ENCODE measurements at regions not wholly inside any gene's neighbourhood (a gene's known extent, or its start where the extent isn't known, plus 50 kb on each side); places are given as distances from the start of the nearest gene placed in this dataset.

DNA sequence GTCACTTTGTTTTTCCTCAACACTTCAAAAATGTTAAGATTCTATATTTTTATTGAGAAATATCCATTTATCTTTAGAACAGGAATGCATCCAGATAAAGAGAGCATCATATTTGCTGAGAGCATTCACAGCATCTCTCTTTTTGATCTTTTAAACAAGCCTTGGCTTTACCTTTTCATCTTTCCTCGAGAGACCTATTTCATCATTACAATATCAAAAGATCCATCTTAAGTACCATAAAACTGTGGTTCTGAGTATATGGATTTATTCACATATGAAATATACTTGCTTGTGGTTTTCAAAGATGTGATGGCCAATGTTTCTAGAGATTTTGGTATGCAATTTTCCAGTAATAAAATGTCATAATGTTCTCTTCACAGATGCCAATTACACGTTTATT, 1140.9 kb downstream of the GATA3 start:
- 63% methylated on average over 2 of the region's 2 CpGs for WGBS (ENCODE audit: low lambda C conversion rate, missing lambda C conversion rate)
- no peaks in the 10 kb centered on the region for H3K27me3 ChIP-seq
- no peak overlapping the region for H2AFZ ChIP-seq
- H3K4me1 ChIP-seq (ENCODE audit: insufficient read depth), result no peaks in the 10 kb centered on the region
- H3K36me3 ChIP-seq (replicated peaks; ENCODE audit: insufficient read depth, low read depth), result no peaks in the 10 kb centered on the region
- TF ChIP-seq EZH2 (IDR thresholded peaks at IDR 0.05; ENCODE audit: borderline replicate concordance) (no peak), EZH2phosphoT487 (IDR thresholded peaks at IDR 0.05; ENCODE audit: low read depth, severe bottlenecking, unreplicated experiment) (no peak)
- TF ChIP-seq, protein P1, sequence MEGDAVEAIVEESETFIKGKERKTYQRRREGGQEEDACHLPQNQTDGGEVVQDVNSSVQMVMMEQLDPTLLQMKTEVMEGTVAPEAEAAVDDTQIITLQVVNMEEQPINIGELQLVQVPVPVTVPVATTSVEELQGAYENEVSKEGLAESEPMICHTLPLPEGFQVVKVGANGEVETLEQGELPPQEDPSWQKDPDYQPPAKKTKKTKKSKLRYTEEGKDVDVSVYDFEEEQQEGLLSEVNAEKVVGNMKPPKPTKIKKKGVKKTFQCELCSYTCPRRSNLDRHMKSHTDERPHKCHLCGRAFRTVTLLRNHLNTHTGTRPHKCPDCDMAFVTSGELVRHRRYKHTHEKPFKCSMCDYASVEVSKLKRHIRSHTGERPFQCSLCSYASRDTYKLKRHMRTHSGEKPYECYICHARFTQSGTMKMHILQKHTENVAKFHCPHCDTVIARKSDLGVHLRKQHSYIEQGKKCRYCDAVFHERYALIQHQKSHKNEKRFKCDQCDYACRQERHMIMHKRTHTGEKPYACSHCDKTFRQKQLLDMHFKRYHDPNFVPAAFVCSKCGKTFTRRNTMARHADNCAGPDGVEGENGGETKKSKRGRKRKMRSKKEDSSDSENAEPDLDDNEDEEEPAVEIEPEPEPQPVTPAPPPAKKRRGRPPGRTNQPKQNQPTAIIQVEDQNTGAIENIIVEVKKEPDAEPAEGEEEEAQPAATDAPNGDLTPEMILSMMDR (IDR thresholded peaks at IDR 0.05; ENCODE audit: poor library complexity), result no peak
- H4K20me1 ChIP-seq (ENCODE audit: insufficient read depth, poor library complexity, severe bottlenecking), result no peaks in the 10 kb centered on the region
- H3K4me3 ChIP-seq, result no peak overlapping the region
- no peak overlapping the region for H3K27ac ChIP-seq
- no peak for DNase-seq (ENCODE audit: low spot score)
- no peaks in the 10 kb centered on the region for H3K9me3 ChIP-seq (ENCODE audit: low read depth)
- no peaks in the 10 kb centered on the region for H3K9me2 ChIP-seq (replicated peaks; ENCODE audit: insufficient read depth)
- H3K79me2 ChIP-seq, result no peaks in the 10 kb centered on the region
- no peak overlapping the region for H3K4me2 ChIP-seq

GRCh38 chr10:9198611-9199010, 1144.1 kb downstream of the GATA3 start:
- no peaks in the 10 kb centered on the region for H3K9me2 ChIP-seq (replicated peaks; ENCODE audit: insufficient read depth)
- no peak overlapping the region for H3K27ac ChIP-seq
- H4K20me1 ChIP-seq (ENCODE audit: insufficient read depth, poor library complexity, severe bottlenecking), result no peaks in the 10 kb centered on the region
- H3K9me3 ChIP-seq (ENCODE audit: low read depth), result no peaks in the 10 kb centered on the region
- H2AFZ ChIP-seq, result no peak overlapping the region
- H3K4me2 ChIP-seq, result no peak overlapping the region
- no peak for TF ChIP-seq EZH2 (IDR thresholded peaks at IDR 0.05; ENCODE audit: borderline replicate concordance)
- TF ChIP-seq EZH2phosphoT487 (IDR thresholded peaks at IDR 0.05; ENCODE audit: low read depth, severe bottlenecking, unreplicated experiment), result no peak
- TF ChIP-seq, protein P1 (IDR thresholded peaks at IDR 0.05; ENCODE audit: poor library complexity), result no peak
- no peaks in the 10 kb centered on the region for H3K27me3 ChIP-seq
- DNase-seq (ENCODE audit: low spot score), result no peak
- H3K4me1 ChIP-seq (ENCODE audit: insufficient read depth), result no peaks in the 10 kb centered on the region
- H3K36me3 ChIP-seq (replicated peaks; ENCODE audit: insufficient read depth, low read depth), result no peaks in the 10 kb centered on the region
- no peaks in the 10 kb centered on the region for H3K79me2 ChIP-seq
- no peak overlapping the region for H3K4me3 ChIP-seq
- WGBS (ENCODE audit: low lambda C conversion rate, missing lambda C conversion rate), result 31% methylated on average over 4 of the region's 4 CpGs

DNA sequence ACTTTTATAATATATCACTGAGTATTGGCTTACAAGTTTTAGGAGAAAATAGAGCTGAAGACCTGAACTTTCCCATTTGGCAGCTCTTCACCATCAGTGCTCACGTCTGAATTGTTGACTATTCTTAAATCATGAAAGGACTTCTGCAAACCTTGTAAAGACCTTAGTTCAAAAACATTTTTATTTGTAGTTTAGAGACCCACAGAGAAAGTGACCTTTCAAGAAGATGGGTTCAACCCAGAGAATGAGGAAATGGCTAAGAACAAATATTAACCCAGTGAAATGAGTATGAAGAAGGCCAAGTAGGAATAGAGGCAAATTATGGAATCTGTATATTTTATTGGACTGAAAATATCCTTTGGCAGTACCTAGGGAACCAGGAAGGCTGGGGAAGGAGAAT, 1151.1 kb downstream of the GATA3 start:
- no peaks in the 10 kb centered on the region for H3K79me2 ChIP-seq
- H3K27me3 ChIP-seq, result no peaks in the 10 kb centered on the region
- no peaks in the 10 kb centered on the region for H3K36me3 ChIP-seq (replicated peaks; ENCODE audit: insufficient read depth, low read depth)
- 73% methylated on average over 1 of the region's 1 CpG for WGBS (ENCODE audit: low lambda C conversion rate, missing lambda C conversion rate)
- no peak overlapping the region for H2AFZ ChIP-seq
- no peak overlapping the region for H3K27ac ChIP-seq
- no peak for DNase-seq (ENCODE audit: low spot score)
- no peaks in the 10 kb centered on the region for H3K4me1 ChIP-seq (ENCODE audit: insufficient read depth)
- H4K20me1 ChIP-seq (ENCODE audit: insufficient read depth, poor library complexity, severe bottlenecking), result no peaks in the 10 kb centered on the region
- H3K4me2 ChIP-seq, result no peak overlapping the region
- no peaks in the 10 kb centered on the region for H3K9me3 ChIP-seq (ENCODE audit: low read depth)
- H3K9me2 ChIP-seq (replicated peaks; ENCODE audit: insufficient read depth), result no peaks in the 10 kb centered on the region
- no peak overlapping the region for H3K4me3 ChIP-seq
- TF ChIP-seq, protein P1 (IDR thresholded peaks at IDR 0.05; ENCODE audit: poor library complexity), result no peak
- TF ChIP-seq EZH2phosphoT487 (IDR thresholded peaks at IDR 0.05; ENCODE audit: low read depth, severe bottlenecking, unreplicated experiment) (no peak), EZH2 (IDR thresholded peaks at IDR 0.05; ENCODE audit: borderline replicate concordance) (no peak)
